GM18870 (cell line): ENCODE measurements at regions not wholly inside any gene's neighbourhood (a gene's known extent, or its start where the extent isn't known, plus 50 kb on each side); places are given as distances from the start of the nearest gene placed in this dataset.

Experiments used
- ATAC-seq: cut with Tn5 transposase; IDR thresholded peaks from one replicate; pipeline ENCODE4 v1.9.1; 2021; ENCODE audit warnings: moderate library complexity; ENCODE audit not compliant: unreplicated experiment

DNA sequence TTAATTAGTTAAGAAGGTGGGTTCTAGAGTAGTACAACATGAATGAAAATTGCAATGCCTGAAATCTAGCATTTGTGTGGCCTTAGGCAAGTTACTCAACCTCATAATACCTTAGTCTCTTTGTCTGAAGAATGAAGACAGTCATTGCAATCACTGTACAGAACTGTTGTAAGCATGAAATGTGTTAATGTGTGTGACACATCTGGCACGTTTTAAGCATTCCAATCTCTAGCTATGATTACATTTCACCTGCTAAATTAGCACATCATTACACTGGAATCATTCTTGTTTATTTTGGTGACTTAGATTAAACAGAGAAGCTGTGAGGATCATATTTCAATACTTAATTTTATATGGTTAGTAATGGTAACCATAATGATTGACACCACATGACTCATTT, 629.7 kb upstream of the KIF2B start:
- ATAC-seq: no peak

DNA sequence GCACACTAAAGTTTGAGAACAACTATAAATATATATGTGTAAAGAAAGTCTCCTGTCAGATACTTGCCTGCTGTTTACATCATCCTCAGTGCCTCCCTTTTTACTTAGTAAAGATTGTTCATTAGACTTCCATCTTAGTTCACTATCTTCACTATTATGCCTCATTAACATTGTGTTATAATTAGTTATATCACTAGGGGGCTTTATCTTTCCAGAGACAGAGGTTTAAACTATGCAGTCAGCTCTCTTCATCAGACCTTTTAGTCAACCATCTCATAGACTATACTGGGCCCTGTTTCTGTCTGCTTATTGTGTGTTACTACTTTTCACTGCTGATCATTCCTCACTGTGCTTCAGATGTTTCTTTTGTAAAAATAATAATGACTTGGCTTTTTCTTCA, 630.8 kb upstream of the KIF2B start:
- no peak for ATAC-seq

DNA sequence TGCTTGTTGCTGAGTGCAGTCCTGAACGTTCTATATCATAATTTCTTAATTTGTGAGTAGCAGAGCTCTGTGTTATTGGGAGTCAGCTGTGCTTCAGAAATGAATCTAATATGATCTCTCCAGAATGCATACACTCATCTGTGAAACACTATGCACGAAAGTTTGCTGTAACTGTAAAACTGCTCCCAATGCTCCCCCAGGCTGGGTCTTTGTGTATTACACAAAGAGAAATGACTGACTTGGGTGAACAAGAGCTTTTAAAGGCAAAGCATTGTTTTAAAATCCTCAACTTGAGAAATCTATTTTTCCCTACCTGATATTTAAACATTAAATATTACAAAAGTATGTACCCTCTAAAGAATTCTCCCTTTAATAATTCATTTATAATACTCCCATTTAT, 636.7 kb upstream of the KIF2B start:
- ATAC-seq: no peak

DNA sequence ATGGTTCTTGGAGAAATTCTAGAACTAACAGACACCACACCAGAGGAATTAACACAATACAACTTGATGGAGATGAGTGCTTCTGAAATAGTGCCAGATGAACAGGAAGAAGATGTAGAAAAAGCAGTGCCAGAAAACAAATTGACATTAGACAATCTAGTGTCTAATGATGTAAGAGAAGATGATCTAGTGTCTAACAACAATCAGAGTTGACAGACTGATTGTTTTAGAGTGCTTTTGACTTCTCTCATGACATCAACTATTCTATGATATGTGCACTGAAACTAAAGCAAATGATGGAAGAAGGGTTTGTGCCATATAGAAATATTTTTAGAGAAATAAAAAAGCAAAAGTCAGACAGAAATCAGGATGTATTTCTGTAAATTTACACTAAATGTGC, 646.1 kb upstream of the KIF2B start:
- no peak for ATAC-seq

DNA sequence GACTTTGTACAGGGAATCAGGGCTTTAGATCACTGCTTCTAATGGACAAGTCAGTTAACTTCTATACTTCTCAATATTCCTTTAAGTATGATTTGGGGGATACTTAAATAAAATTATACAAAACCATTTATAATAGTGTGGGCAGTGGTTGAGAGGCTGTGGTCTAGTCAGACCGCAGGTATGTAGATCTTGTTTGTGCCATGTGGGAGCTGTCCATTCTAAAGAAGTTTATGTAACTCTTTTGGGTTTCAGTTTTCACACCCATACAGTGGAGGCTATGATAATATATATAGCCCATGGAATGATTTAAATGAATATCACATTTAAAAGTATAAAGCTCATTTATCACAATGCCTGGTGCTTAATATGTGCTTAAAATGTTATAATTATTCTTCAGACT, 654.3 kb upstream of the KIF2B start:
- no peak for ATAC-seq

DNA sequence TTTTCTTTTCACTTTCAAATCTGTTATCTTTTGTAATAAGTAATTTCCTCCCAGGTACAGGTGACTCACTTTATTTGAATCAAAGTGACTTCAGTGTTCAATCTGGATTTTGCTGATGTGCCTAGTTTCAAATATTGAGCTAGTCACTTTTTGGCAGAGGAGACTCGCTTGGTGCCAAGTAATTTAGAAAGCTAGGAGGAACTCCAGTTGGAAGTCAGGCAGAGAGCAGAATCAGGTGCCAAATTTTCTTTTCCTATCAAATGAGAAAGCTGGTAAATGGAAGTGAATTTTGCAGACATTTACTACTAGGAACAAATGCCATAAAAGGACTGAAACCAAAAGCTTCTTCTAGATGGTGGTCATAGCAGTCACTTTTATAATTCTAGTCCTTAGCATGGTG, 656.0 kb upstream of the KIF2B start:
- ATAC-seq: no peak

DNA sequence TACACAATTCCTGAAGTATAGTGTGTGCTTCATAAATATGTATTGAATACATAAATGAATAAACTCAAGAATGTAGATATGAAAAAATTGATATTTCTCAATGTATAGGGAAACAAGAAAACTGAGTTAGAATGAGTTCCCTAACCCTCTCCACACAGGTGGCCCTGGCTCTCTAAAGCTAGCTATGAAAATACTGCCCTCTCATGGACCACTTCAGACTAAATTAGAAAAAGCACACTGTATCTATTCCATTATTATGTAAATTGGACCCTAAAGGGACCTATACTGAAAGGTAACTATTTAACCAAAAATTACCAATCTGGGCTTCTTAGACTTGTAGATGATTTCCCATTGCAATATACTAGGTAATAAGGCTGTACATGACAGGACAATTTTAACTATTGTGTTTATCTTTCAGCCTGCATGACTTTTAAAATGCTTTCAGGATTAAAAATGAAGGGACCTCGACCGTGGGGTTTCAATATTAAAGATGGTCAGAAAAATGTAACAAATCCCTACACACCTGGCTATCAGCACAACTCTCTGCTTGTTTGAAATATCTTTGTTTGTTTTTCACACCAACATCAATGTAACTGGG, 672.5 kb upstream of the KIF2B start:
- no peak for ATAC-seq

DNA sequence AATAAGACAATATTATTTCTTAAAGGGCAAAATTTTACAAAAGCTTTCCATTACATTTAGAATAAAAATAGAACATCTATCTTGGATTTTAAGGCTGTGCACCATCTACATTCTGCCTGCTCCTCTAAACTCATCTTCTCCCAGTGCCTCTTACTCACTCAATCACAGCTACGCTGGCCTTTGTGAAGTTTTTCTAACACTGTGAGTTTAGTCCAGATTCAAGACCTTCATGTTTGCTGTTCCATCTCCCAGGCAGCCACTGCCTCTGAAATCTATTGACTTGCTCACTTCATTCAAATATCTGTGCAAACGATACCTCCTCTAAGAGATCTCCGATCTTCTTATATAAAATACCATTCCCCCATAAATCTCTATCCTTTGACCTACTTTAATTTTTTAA, 673.4 kb upstream of the KIF2B start:
- no peak for ATAC-seq

DNA sequence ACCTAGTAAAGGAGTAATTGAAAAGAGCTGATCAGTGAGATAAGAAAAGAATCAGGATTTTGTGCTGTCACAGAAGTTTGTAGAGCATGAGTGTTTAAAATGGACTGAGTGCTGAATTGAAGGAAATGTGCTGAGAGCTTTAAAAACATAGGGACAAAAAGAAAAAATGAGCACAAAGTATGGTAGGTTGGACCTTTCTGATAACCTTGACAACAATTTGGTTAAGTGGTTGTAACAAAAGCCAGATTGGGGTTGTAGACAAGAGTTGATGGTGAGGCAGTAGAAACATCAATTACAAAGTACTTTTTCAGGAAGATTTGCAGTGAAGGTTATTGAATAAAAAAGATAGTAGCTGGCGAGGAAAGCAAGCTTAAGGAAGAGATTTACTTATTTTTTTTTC, 674.7 kb upstream of the KIF2B start:
- ATAC-seq: no peak

DNA sequence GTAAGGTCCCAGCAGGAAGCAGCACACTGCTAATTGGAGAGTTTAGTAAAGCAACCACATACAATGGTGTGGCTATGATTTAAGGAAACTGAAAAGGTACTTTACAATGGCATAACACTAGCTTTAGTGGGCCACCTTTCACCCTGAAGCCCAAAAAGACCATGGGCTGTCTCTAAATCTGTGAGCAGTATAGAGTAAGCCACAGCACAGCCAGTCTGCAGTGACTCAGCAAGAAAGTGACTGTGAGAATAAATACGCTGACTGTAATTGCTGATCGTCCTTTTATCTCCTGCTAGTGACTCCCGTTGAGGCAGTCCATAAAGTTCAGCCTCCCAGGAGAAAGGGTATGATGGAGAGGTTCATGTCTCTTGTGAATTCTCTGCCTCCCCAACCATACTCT, 679.8 kb upstream of the KIF2B start:
- ATAC-seq: no peak

DNA sequence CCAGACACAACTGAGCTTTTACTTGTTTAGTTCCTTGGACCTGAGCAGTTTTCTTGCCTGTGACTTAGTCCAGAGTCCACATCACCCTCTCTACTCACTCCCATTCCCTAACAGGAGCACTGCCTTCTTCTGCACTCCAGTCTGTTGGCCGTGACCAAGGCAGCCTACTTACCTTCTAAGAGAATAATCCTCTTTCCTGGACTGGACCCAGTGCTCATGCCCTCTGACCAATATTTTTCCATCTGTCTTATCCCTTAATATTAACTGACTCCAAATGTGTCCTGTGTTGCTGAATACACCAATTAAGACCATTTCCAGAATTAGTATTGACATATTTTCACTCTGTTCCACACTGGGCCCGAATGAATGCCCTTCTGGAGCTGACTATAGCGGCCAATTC, 681.0 kb upstream of the KIF2B start:
- ATAC-seq: no peak

DNA sequence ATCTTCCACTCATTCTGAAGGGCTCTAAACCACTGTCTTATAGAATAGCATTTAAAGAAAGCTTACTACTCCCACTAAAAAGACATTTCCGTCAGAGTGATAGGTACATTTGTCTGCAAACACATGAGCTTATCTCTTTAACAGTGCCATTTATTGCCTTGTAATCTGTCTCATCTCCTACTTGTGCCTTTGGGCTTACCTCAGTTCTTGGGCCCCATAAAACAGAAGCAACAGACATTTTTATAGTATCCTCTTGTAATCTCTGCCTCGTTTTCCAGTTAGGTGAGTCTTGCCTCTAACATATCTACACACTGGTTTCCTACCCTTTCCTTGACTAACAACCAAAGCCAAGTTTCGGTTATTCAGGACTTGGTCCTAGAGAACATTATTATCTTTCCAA, 681.4 kb upstream of the KIF2B start:
- ATAC-seq: no peak

DNA sequence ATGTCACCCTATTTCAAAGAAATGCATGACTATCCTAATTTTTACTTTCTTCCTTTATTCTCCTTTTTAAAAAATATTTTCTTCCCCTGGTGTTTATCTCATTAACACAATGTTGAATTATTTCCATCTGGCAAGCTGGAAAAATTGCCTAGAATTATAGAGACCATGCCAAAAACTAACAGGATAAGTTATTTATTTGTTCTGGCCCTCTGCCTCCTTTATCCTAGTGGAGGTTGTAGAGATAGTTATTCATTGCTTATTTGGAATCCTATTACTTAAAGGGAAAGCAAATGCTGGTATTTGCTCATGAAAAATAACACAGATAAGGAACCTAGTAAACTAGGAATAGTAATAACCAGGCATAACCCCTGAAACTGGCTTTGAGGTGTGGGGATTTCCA, 684.9 kb upstream of the KIF2B start:
- no peak for ATAC-seq

DNA sequence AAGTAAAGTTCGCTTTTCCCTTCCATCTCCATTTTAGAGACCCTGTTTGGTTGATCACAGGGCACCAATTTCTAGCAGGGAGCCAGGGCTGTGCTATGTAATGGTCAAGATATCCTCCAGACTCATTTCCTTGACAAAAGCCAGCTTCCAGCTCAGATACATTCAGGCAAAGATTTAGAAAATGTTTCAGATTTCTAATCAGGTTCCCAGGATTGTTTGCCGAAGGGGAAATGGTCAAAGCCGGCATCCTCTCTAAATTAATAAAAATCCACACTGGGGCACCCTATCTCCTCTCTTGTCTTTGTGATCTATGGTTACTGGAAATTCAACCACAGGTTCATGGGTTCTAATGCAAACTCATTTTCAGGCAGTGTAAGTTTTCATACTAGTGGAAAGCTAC, 686.8 kb upstream of the KIF2B start:
- no peak for ATAC-seq

DNA sequence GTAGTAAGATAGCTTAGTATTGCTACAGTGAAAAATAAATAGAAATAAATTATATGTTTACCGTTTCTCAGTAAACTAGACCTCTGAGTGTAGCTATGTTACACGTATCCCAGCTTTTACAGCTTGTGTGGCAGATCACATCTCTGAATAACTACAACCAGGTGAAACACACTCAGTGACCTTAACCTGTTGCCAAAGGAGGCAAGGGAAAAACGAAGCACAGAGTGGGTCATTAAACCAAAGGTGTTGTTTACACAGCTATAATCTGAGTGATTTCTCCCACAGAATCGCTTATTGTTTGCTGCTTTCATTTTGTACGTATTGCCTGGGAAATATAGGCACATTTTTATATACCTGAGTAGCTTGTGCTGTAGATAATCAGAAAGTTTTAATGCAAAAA, 688.2 kb upstream of the KIF2B start:
- ATAC-seq: no peak

DNA sequence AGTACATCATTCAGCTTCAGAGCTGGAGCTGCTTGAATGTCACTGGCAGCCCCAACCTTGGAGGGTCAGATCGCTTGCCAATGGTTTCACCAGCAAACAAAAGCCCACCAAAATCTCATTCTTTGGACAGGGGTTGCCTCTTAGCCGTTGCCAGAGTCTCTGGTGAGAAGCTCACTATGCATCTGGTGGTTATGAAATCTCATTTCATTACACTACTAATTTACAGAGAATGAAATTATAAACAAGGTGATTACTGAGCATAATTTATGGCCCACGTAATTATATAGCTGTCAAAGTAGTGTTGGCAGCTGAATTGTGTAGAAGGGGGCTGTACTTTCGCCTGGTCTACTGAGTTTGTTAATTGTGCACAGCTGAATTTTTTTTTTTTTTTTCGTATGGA, 688.9 kb upstream of the KIF2B start:
- ATAC-seq: no peak

DNA sequence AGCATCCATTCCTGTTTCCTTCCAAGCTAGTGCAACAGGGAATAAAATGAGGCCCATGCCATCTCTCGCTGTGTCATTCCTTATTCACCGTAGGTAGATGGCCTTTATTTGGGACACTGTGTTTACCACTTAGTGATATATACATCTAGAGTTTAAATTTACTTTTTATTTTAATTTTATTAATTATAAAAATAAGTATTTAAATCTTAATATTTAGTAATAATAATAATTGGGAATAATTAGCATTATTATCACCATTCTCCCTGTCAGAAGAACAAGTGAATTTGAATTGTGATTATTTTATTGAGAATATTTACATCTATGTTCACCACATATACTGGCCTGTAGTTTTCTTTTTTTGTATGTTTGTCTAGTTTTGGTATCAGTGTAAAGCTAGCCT, 692.9 kb upstream of the KIF2B start:
- ATAC-seq: no peak

DNA sequence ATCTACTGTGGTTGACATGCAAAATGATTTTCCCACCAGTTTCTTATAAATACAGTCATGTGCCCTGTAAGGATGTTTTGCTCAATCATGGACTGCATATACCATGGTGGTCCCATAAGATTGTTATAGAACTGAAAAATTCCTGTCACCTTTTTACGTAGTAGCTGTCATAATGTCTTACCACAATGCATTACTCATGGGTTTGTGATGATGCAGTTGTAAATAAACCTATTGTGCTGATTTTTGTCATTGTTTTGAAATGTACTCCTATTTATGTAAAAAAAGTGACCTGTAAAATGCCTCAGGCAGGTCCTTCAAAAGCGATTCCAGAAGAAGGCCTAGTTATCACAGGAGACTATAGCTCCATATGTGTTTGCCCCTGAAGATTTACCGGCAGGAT, 695.4 kb upstream of the KIF2B start:
- ATAC-seq: no peak

DNA sequence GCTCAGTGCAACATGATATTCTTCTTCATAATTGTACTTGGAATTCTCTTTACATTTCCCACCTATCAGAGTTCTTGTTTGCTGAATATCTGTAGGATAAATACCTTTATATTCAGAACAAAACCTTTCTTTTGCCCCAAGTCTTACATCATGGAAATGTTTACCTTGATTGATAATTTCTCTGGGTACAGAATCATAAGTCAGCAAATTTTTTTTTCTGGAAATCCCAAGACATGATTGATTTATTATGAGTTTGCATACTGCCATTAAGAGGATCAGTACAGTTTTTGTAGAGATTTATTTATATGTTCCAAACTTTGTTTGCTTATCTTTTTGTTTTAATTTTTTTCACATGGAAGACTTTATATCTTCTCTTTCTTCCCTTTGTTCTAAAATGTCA, 699.8 kb upstream of the KIF2B start:
- no peak for ATAC-seq

DNA sequence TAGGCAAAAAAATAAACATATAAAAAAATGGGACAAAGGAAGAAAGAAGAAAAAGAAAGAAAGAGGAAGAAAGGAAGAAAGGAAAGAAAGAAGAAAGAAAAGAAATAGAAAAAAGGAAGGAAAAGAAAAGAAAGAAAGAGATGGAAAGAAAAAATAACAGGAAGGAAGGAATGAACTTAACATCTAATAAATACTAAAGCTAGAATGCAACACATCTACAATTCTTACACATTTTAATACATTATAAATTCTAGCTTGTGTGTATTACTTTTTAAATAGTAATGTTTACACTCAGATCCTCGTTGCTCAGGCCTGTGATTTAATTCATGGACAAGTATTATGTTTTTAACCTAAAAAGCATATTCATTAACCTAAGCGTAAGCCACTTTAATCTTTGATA, 703.0 kb upstream of the KIF2B start:
- no peak for ATAC-seq

DNA sequence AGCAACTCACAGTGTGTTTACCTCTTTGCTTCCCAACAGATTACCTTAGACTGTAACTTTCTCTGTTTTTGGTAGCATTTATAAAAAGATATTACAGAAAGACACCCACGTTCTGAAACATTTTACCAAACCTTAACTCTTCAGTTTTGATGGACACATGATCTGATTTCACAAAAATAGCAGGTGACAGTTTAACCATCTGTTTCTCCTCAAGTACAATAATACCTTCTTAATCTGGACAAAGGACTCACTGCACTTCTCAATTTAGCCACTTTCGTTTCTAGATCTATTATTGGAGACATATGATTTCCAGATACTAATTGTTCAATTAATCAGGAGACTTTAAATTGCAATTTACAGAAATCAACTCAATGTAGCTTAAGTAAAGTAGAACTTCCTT, 703.8 kb upstream of the KIF2B start:
- no peak for ATAC-seq

DNA sequence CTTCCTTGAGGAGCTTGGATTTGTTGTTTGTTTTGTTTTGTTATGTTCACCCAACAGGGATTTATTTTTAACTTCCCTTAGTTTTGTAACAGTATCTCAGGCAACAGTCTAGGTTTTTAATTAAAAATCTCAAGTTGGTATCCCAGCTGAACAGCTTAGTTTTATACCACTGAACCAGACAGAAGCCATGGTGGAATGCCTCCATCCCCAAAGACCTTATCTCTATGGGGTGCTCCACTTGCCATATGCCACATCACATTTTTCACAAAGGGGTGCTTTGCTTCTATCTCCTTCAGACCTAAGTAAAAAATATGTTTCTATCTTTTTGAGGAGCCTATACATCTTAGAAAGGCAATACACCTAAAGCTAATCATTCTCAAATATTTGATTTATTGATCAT, 715.8 kb upstream of the KIF2B start:
- no peak for ATAC-seq

DNA sequence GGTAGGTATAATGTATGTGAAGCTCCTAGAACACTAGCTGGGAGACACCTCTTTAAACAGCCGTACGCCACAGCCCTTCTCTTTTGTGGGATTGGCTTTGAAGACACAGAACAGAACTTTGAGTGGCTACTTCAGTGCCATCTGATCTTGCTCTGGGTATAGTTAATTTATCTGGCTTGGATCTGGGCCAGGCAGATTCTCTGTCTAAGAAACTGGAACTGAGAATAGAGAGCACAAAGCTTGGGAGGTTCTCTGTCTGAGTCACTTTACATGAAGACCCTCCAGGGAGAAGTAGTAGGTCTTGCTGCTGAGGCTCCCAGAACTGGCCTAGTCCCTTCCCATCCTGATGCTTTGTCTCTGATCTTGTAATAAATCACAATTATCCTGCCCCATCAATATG, 721.0 kb upstream of the KIF2B start:
- ATAC-seq: no peak

DNA sequence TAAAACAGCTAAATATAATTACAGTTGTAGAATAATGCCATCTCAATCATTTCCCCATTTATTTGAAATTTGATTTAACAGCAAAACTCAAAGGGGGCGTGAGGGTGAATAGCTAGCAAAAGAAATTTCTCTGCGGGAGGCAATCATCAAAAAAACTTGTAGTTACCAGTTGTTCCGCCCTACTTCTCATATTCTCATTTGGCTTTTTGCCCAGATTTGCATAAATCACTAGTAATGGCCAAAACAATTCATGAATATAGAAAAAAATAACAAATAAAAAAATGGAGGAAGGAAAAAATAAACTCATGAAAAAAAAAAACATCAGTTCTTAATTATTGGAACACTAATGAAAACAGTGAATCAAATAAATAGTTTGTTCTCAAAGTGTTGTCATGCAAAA, 722.6 kb upstream of the KIF2B start:
- ATAC-seq: no peak
